Activated naive CD4-positive, alpha-beta T cell treated with anti-CD3 and anti-CD28 coated beads, Interleukin-2, amount 10 ng/mL, durations not matched to agents 7 days and 5 days (primary cell): ENCODE measurements at regions not wholly inside any gene's neighbourhood (a gene's known extent, or its start where the extent isn't known, plus 50 kb on each side); places are given as distances from the start of the nearest gene placed in this dataset.

Source experiments
- CTCF ChIA-PET: fragments of 350-600 bp; sonication (Branson Sonifier 250); formaldehyde crosslinking; loops from one replicate; lab custom pipeline; 2021; ENCODE audit warnings: antibody characterized with exemption; lab: Charles Lee
- DNase-seq: peaks from one replicate; pipeline ENCODE4 v3.0.0-alpha.2; 2020
- H3K27ac Mint-ChIP-seq: one replicate; pipeline ENCODE4 v1.8.0; 2021; ENCODE audit warnings: mild to moderate bottlenecking, moderate library complexity, mixed read lengths
- H3K27me3 Mint-ChIP-seq: one replicate; pipeline ENCODE4 v1.8.0; 2021; ENCODE audit warnings: mild to moderate bottlenecking, mixed read lengths
- H3K36me3 Mint-ChIP-seq: one replicate; pipeline ENCODE4 v1.8.0; 2021; ENCODE audit warnings: mixed read lengths
- H3K4me1 Mint-ChIP-seq: one replicate; pipeline ENCODE4 v1.8.0; 2021; ENCODE audit warnings: mixed read lengths
- H3K4me3 Mint-ChIP-seq: one replicate; pipeline ENCODE4 v1.8.0; 2021; ENCODE audit warnings: mild to moderate bottlenecking, moderate library complexity, mixed read lengths
- H3K9me3 Mint-ChIP-seq: one replicate; pipeline ENCODE4 v1.8.0; 2021; ENCODE audit warnings: mixed read lengths

- no peak for DNase-seq
- Mint-ChIP-seq H3K27ac (no peak overlapping the region), H3K36me3 (no peaks in the 10 kb centered on the region), H3K4me3 (no peak overlapping the region), H3K4me1 (no peaks in the 10 kb centered on the region), H3K9me3 (peaks cover 6% of the 10 kb centered on the region), H3K27me3 (no peaks in the 10 kb centered on the region)
- CTCF ChIA-PET: no interaction called here
Measured at GRCh38 chr4:181365671-181366070, 877.5 kb upstream of the TENM3 start.

- H3K36me3 Mint-ChIP-seq: no peaks in the 10 kb centered on the region
- peaks cover 1% of the 10 kb centered on the region for H3K9me3 Mint-ChIP-seq
- H3K27ac Mint-ChIP-seq: no peak overlapping the region
- H3K4me3 Mint-ChIP-seq: no peak overlapping the region
- CTCF ChIA-PET: interaction anchor here (0.7 kb wide), 1 partner anchor 32 kb away, joined by 3 read pairs; no protein-coding TSS in a partner anchor
- H3K4me1 Mint-ChIP-seq: no peaks in the 10 kb centered on the region
- no peaks in the 10 kb centered on the region for H3K27me3 Mint-ChIP-seq
- DNase-seq: no peak
Measured at GRCh38 chr4:181372014-181372413, 871.2 kb upstream of the TENM3 start.

GRCh38 chr4:181376058-181376457, 867.1 kb upstream of the TENM3 start:
- no peaks in the 10 kb centered on the region for H3K4me1 Mint-ChIP-seq
- no peak overlapping the region for H3K4me3 Mint-ChIP-seq
- DNase-seq: no peak
- CTCF ChIA-PET: no interaction called here
- H3K36me3 Mint-ChIP-seq: no peaks in the 10 kb centered on the region
- H3K9me3 Mint-ChIP-seq: peaks cover 1% of the 10 kb centered on the region
- H3K27me3 Mint-ChIP-seq: no peaks in the 10 kb centered on the region
- H3K27ac Mint-ChIP-seq: no peak overlapping the region

DNA sequence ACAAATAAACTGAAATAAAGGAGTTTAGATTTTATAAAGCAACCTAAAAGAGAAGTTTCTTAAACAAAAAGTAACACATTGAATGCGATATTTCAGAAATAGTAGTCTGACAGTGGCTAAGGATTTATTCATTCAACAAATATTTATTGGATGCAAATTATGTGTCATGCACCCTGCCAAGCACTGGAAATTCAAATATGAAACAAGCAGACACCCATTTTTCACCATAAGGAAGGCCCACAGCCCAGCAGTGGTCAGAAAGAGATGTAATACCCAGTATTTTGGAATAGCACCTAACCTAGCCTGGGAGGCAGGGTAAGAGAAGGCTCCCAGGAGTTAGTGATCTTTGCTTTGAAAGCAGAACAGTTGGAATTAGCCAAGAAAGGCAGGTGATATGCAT, 855.1 kb upstream of the TENM3 start:
- CTCF ChIA-PET: no interaction called here
- Mint-ChIP-seq H3K36me3 (no peaks in the 10 kb centered on the region), H3K27ac (no peak overlapping the region), H3K27me3 (no peaks in the 10 kb centered on the region), H3K9me3 (no peaks in the 10 kb centered on the region), H3K4me1 (no peaks in the 10 kb centered on the region), H3K4me3 (no peak overlapping the region)
- DNase-seq: no peak

DNA sequence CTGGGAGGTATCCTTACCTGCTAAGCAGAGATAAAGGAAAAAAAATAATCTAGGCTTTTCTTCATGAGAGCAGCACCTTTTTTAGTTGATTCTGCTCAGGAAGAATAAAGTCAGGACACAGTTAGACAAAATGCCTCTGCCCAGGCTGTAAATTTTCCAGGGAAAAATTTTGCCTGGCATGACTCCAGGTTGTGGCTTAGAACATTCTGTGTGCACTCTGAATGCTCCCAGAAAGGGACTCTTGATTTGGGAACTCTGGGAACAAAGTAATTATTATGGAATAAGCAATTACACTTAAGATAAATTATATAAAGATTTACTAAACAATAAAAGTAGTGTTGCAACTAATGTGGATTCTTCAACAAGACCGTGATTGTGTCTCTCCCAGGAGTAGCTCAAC, 826.2 kb upstream of the TENM3 start:
- CTCF ChIA-PET: no interaction called here
- H3K9me3 Mint-ChIP-seq: peaks cover 3% of the 10 kb centered on the region
- no peak overlapping the region for H3K27ac Mint-ChIP-seq
- no peaks in the 10 kb centered on the region for H3K4me1 Mint-ChIP-seq
- H3K27me3 Mint-ChIP-seq: no peaks in the 10 kb centered on the region
- DNase-seq: no peak
- no peaks in the 10 kb centered on the region for H3K36me3 Mint-ChIP-seq
- no peak overlapping the region for H3K4me3 Mint-ChIP-seq

DNA sequence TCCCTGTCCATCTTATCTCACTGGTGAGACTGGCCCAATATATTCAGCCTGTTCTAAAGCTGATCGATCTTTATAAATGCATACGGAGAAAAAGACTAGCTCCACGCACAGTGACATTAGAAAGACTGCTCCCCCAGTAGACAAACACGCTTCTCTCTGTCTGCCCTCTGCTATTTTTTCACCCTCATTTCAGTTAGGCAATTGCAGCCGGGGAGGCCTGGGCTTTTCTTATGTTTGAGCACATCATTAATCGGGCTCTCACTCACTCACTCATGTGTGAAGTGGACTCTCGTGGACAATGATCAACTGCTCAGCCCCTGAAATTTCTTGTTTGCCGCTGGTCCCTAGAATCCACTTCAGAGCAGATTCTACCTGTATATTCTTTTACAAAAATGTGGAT, 824.7 kb upstream of the TENM3 start:
- no peaks in the 10 kb centered on the region for H3K27me3 Mint-ChIP-seq
- no peaks in the 10 kb centered on the region for H3K4me1 Mint-ChIP-seq
- CTCF ChIA-PET: no interaction called here
- peaks cover 3% of the 10 kb centered on the region for H3K9me3 Mint-ChIP-seq
- no peak overlapping the region for H3K27ac Mint-ChIP-seq
- H3K4me3 Mint-ChIP-seq: no peak overlapping the region
- no peak for DNase-seq
- H3K36me3 Mint-ChIP-seq: no peaks in the 10 kb centered on the region

DNA sequence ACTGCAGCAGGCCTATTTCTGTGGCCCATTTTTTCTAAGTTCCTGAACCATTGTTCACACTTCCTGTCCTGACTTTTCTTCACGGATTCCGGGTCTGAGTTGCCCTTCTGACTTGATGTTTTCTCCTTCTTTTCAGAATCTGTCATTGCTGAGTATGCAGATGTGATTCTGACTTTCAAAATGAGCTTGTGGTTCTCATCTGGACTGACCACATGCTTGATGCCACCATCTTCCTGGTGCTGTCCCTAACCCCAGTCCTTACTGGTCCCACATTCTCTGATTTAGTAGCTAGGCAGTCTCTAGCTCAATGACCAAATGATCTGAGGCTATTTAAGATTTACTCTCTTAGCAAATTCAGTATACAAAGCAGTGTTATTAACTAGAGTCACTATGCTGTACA, 822.3 kb upstream of the TENM3 start:
- H3K4me1 Mint-ChIP-seq: no peaks in the 10 kb centered on the region
- CTCF ChIA-PET: no interaction called here
- peaks cover 5% of the 10 kb centered on the region for H3K9me3 Mint-ChIP-seq
- H3K36me3 Mint-ChIP-seq: no peaks in the 10 kb centered on the region
- no peak overlapping the region for H3K4me3 Mint-ChIP-seq
- no peak for DNase-seq
- H3K27ac Mint-ChIP-seq: no peak overlapping the region
- no peaks in the 10 kb centered on the region for H3K27me3 Mint-ChIP-seq

DNA sequence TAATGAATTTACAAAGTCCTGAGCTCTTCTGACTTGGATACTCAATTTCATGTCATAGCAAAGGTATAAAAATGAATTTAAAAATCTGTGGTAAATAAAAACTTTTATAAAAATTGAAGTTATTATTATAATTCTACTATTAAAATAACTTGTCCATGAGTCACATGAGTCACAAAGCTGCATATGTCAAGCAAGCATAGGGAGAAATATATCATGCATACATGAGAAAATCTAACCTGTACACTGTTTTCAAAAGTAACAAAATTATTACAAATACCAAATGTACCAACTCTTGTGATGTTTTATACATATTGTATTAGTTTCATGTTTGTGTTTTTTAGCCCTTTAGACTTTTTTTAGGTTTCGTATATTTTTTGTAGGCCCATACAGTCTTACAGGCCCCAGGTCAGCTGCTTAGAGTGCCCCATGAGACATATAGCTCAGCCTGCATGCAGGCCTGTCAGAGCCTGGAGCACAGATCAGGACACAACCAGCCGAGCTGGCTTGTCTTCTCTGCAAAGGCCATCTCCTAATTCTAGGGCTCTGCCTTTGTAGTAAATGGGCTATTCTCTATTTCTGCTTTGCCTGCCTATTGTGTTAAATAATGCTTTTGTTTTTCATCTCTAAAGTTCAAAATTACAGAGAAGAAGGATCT, 818.7 kb upstream of the TENM3 start:
- H3K27me3 Mint-ChIP-seq: no peaks in the 10 kb centered on the region

GRCh38 chr4:181427076-181427475, 816.1 kb upstream of the TENM3 start:
- H3K27me3 Mint-ChIP-seq: no peaks in the 10 kb centered on the region
- H3K36me3 Mint-ChIP-seq: no peaks in the 10 kb centered on the region
- H3K9me3 Mint-ChIP-seq: peaks cover 2% of the 10 kb centered on the region
- no peak for DNase-seq
- H3K27ac Mint-ChIP-seq: no peak overlapping the region
- CTCF ChIA-PET: no interaction called here
- H3K4me1 Mint-ChIP-seq: no peaks in the 10 kb centered on the region
- H3K4me3 Mint-ChIP-seq: no peak overlapping the region

More for the DNA sequence above, 818.7 kb upstream of the TENM3 start:
- no peaks in the 10 kb centered on the region for H3K36me3 Mint-ChIP-seq
- peaks cover 5% of the 10 kb centered on the region for H3K9me3 Mint-ChIP-seq
- H3K4me1 Mint-ChIP-seq: no peaks in the 10 kb centered on the region
- no peak overlapping the region for H3K27ac Mint-ChIP-seq
- CTCF ChIA-PET: no interaction called here
- DNase-seq: no peak
- no peak overlapping the region for H3K4me3 Mint-ChIP-seq

- H3K9me3 Mint-ChIP-seq: no peaks in the 10 kb centered on the region
Measured at GRCh38 chr4:181431006-181431405, 812.2 kb upstream of the TENM3 start.

GRCh38 chr4:181431661-181432060, 811.5 kb upstream of the TENM3 start:
- CTCF ChIA-PET: no interaction called here
- Mint-ChIP-seq H3K4me1 (no peaks in the 10 kb centered on the region), H3K27me3 (no peaks in the 10 kb centered on the region), H3K4me3 (no peak overlapping the region), H3K9me3 (no peaks in the 10 kb centered on the region), H3K27ac (no peak overlapping the region), H3K36me3 (no peaks in the 10 kb centered on the region)
- DNase-seq: no peak

More at GRCh38 chr4:181431006-181431405, 812.2 kb upstream of the TENM3 start:
- CTCF ChIA-PET: no interaction called here
- Mint-ChIP-seq H3K27me3 (no peaks in the 10 kb centered on the region), H3K36me3 (no peaks in the 10 kb centered on the region), H3K27ac (no peak overlapping the region), H3K4me1 (no peaks in the 10 kb centered on the region), H3K4me3 (no peak overlapping the region)
- DNase-seq: no peak

GRCh38 chr4:181432335-181432734, 810.9 kb upstream of the TENM3 start:
- no peak for DNase-seq

GRCh38 chr4:181437895-181438294, 805.3 kb upstream of the TENM3 start:
- DNase-seq: no peak
- Mint-ChIP-seq H3K27ac (no peak overlapping the region), H3K9me3 (no peaks in the 10 kb centered on the region), H3K27me3 (no peaks in the 10 kb centered on the region), H3K36me3 (no peaks in the 10 kb centered on the region), H3K4me1 (no peaks in the 10 kb centered on the region), H3K4me3 (no peak overlapping the region)
- CTCF ChIA-PET: no interaction called here

More at GRCh38 chr4:181432335-181432734, 810.9 kb upstream of the TENM3 start:
- no peak overlapping the region for H3K27ac Mint-ChIP-seq
- H3K9me3 Mint-ChIP-seq: no peaks in the 10 kb centered on the region
- H3K4me3 Mint-ChIP-seq: no peak overlapping the region
- no peaks in the 10 kb centered on the region for H3K27me3 Mint-ChIP-seq
- CTCF ChIA-PET: no interaction called here
- no peaks in the 10 kb centered on the region for H3K36me3 Mint-ChIP-seq
- H3K4me1 Mint-ChIP-seq: no peaks in the 10 kb centered on the region

- Mint-ChIP-seq H3K9me3 (no peaks in the 10 kb centered on the region), H3K36me3 (no peaks in the 10 kb centered on the region), H3K4me1 (no peaks in the 10 kb centered on the region), H3K27me3 (no peaks in the 10 kb centered on the region), H3K27ac (no peak overlapping the region), H3K4me3 (no peak overlapping the region)
- CTCF ChIA-PET: no interaction called here
- DNase-seq: no peak
Measured at GRCh38 chr4:181438641-181439040, 804.6 kb upstream of the TENM3 start.

GRCh38 chr4:181443021-181443420, 800.2 kb upstream of the TENM3 start:
- no peak for DNase-seq
- Mint-ChIP-seq H3K4me1 (no peaks in the 10 kb centered on the region), H3K4me3 (no peak overlapping the region), H3K27ac (no peak overlapping the region), H3K36me3 (no peaks in the 10 kb centered on the region), H3K27me3 (no peaks in the 10 kb centered on the region), H3K9me3 (peaks cover 2% of the 10 kb centered on the region)
- CTCF ChIA-PET: no interaction called here
